Gastrocnemius medialis (tissue), 4 donors: ENCODE measurements at regions not wholly inside any gene's neighbourhood (a gene's known extent, or its start where the extent isn't known, plus 50 kb on each side); places are given as distances from the start of the nearest gene placed in this dataset.

Experiments used
- POLR2A ChIP-seq, 2 donors: fragments of 450-650 bp; IDR thresholded peaks; one replicate each; pipeline ENCODE4 v1.6.1; 2017; ENCODE audit warnings: antibody characterized with exemption in 2 of 2, mild to moderate bottlenecking in 2 of 2, moderate library complexity in 2 of 2
- TF ChIP-seq, protein P1 (sequence below), 5 experiments: fragments of 450-650 bp in 3 of 5; fragments of 200-600 bp in 2 of 5; sonication (generic) in 2 of 5; IDR thresholded peaks in 4 of 5; conservative IDR thresholded peaks in 1 of 5; 1 replicate in 4 of 5; 2 replicates in 1 of 5; pipeline ENCODE4 v1.5.1; 2016 to 2019; ENCODE audit warnings: antibody characterized with exemption in 5 of 5, mild to moderate bottlenecking in 3 of 5, moderate library complexity in 3 of 5

DNA sequence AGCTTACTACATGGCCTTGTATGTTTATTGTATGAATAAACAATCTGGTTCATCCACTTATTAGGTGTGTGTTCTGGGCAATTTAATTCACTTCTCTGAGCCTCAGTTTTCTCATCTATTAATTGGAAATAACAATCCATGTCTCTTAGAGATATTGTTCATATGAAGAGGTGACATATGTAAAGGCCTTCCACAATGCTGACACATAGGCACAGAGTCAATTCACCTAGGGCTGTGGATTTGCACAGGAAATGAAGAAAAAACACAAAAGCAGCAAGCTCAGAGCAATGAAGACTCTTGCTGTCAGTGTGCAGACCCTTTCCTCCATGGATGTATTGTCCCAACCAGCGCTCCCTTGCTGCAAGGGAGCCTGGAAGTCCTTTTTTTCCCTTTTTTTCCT lies 195.2 kb upstream of the CAMK1G start:
- no peak for TF ChIP-seq POLR2A (IDR thresholded peaks at IDR 0.05)
- TF ChIP-seq, protein P1, sequence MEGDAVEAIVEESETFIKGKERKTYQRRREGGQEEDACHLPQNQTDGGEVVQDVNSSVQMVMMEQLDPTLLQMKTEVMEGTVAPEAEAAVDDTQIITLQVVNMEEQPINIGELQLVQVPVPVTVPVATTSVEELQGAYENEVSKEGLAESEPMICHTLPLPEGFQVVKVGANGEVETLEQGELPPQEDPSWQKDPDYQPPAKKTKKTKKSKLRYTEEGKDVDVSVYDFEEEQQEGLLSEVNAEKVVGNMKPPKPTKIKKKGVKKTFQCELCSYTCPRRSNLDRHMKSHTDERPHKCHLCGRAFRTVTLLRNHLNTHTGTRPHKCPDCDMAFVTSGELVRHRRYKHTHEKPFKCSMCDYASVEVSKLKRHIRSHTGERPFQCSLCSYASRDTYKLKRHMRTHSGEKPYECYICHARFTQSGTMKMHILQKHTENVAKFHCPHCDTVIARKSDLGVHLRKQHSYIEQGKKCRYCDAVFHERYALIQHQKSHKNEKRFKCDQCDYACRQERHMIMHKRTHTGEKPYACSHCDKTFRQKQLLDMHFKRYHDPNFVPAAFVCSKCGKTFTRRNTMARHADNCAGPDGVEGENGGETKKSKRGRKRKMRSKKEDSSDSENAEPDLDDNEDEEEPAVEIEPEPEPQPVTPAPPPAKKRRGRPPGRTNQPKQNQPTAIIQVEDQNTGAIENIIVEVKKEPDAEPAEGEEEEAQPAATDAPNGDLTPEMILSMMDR (IDR thresholded peaks at IDR 0.05 in 4 of 5, conservative IDR thresholded peaks at IDR 0.05 in 1 of 5) = no peak
